ENCODE measurements at regions not wholly inside any gene's neighbourhood (a gene's known extent, or its start where the extent isn't known, plus 50 kb on each side); places are given as distances from the start of the nearest gene placed in this dataset.

DNA sequence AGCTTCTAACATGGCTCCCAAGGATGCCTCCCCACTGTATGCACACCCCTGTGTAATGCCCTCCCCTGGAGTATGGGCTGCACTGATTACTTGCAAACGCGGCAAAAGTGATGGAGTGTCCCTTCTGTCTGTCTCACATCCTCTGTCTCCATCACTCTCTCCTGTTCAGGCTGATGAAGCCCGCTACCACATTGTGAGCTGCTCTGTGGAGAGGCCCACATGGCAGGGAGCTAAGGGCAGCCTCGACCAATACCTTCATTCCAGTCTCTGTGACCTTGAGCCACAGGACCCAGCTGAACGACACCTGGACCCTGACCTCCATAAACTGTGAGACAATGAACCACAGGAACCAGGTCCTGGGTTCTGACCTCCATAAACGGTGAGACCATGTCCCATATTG is 154.1 kb upstream of the ETV3 start:
- DNase-seq: no peak

DNA sequence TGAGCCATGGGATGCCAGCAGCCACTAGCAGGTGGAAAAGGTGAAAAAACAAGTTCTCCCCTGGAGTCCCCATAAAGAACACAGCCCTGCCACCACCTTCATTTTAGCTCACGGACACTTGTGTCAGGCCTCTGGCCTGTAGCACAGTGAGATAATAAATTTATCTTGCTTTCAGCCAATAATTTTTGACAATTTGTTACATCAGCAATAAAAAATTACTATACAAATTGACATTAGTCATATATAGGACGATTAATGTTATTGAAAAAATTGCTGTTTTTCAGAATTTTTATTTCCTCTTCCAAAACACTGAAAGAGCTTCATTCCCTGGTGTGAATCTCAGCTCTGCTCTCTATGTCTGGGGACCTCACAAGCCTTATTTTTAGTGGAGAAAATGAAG is 152.9 kb upstream of the ETV3 start:
- no peak for DNase-seq

- DNase-seq: no peak
These were observed 151.4 kb upstream of the ETV3 start for GRCh38 chr1:157289424-157290105.

- no peak for DNase-seq
These were observed 150.8 kb upstream of the ETV3 start for GRCh38 chr1:157288996-157289395.

GRCh38 chr1:157288492-157288891 is 150.3 kb upstream of the ETV3 start:
- no peak for DNase-seq

- no peak for DNase-seq
These were observed 149.8 kb upstream of the ETV3 start for GRCh38 chr1:157288006-157288405.

DNA sequence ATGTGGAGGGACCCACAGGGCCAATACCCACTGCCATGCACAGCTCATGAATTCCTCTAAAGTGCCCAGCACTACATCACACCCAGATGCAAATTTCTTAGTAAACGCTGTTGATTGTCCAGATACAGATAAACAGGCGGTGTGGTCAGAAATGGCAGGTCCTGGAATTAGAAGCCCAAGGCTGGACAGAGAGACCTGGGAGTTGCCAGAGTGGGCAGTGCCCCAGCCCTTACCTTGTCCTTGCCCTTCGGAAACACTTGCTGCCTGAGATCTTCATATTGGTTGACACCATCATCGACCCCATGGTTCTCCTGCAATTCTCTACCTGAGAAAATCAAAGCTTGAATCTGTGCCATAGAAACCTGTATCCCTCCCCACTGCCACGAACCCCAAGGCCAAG is 149.3 kb upstream of the ETV3 start:
- no peak for DNase-seq

DNA sequence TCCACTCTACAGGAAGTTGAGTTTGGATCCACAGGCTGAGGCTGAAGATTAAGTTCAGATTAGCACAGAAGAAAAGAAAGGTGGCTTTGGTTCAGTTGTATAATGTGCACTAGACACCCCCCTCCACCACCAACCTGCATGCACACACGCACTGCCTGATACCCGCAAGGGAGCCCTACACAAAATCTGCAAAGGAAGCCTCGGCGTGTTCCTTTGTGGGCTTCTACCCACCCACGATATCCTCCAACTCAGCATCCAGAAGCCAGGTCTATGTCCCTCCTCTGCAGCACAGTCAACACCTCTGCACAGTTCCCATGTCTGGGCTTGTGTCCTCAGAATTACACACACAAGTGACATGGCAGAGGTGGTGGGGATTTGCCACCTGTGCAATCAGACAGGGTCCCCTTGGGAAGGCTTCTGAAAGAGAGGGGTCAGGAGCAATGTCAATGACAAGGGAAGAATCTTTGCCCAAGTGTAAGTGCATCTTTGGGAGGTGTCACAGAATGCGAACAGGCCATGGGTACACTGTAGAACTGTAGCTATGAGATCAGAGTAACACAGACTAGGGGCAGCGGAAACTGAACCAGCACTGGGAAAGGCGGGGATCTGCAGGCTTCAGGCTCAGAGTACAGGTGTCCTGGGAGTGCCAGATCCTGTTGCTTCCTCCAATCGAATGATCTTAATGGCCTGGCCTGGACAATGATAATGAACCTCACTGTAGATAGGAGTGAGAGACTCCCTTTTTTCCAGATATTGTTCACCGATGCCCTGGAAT is 148.6 kb upstream of the ETV3 start:
- DNase-seq: no peak

- DNase-seq: no peak
These were observed 147.9 kb upstream of the ETV3 start for GRCh38 chr1:157286096-157286495.

DNA sequence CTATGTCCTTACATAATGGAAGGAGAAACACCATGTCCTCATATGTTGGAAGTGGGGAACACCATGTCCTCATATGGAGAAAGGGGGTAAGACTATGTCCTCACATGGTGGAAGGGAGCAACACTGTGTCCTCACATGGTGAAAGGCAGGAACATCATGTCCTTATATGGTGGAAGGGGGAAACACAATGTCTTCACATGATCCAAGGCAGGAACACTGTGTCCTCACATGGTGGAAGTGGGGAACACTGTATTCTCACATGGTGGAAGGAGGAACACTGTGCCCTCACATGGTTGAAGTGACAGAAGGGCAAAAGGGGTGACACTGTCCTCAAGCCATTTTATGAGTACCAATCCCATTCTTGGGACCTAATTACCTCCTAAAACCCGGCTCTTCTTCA is 146.3 kb upstream of the ETV3 start:
- no peak for DNase-seq

GRCh38 chr1:157279802-157280140 is 141.6 kb upstream of the ETV3 start:
- DNase-seq: no peak

GRCh38 chr1:157279138-157279801 is 141.1 kb upstream of the ETV3 start:
- no peak for DNase-seq

DNA sequence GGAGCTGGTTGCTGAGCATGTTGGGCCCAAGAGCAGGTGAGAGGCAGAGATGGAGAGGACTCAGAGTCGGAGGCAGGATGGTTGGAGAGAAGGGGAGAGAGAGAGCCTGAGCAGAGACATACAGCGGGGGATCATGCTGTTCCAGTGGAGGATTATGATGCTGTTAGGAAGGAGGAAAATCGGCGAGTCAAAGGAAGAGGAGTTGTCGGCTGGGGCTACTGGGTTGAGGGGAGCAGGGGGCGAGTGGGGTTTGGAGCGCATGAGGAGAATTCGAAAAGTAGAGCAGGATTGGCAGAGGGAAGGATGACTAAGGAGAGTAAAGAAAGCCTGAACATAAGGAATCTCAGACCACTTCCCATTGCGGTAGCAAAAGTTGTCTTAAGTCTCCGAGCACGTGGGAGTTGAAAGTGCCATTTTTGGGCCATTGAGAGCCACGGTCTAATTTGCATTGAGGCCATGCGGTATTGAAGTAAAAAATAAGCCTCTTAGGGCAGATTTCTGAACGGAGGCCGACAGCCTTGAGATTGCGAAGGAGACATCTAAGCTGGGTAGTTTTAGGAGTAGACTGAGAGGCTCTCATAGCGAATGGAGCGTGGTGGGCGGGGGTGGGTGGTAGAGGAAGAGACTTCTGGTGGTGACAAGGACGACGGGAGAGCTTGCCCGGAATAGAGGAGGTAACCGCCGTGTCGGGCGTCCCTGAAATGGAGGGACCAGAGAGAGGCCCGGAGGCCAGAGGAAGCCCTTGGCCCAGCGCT is 140.4 kb upstream of the ETV3 start:
- no peak for DNase-seq

- no peak for DNase-seq
These were observed 139.7 kb upstream of the ETV3 start for GRCh38 chr1:157277913-157278312.

DNA sequence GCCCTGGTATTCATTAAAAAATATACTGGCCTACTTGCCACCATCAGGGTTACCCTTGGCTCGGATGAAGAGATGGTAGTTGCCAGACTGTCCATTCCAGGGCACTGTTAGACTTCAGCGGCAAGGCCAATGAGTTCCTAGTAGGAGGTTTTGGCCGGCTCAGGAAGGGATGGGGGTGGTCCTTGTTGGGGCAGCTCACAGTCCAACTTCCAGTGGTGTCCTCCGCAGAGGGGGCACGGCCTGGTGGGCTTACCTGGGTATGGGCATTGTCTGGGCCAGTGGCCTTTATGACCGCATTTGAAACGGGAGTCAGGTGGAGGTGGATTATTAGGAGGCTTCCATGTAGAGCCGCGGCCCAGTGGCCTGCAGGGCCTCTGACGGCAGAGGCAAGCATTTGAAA is 139.1 kb upstream of the ETV3 start:
- no peak for DNase-seq

DNA sequence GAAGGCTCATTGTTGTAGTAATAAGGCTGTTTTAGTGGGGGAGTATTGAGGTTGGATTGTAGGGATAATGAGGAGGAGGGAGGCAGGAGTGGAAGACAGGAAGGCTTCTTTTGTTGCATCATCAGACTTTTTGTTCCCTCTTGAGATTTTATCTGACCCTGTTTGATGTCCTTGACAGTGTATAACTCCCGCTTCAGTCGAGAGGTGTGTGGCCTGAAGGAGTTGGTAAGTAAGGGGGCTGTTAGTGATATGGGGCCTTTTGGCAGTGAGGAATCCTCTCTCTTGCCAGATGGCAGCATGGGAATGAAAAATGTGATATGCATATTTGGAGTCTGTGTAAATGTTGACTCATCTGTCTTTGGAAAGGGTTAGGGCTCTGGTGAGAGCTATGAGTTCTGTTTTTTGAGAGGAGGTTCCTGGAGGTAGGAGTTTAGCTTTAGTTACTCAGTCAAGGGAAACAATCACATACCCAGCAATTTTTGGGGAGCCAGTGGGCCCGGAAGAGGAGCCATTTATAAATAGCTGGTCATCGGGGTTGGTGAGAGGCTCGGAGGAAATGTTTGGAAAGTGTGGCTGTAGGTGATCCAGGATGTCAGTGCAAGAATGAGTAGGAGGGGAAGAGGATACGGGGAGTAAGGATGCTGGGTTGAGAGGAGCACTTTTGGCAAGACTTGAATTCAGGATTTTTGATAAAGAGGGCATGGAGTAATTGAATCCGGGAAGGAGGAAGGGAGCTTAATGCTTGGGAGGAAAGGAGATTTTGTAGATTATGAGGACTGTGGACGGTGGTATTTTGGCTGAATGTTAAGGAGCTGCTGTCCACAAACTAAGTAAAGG is 136.7 kb upstream of the ETV3 start:
- peak in 1 of 58 donors; percentile 7 for DNase-seq

DNA sequence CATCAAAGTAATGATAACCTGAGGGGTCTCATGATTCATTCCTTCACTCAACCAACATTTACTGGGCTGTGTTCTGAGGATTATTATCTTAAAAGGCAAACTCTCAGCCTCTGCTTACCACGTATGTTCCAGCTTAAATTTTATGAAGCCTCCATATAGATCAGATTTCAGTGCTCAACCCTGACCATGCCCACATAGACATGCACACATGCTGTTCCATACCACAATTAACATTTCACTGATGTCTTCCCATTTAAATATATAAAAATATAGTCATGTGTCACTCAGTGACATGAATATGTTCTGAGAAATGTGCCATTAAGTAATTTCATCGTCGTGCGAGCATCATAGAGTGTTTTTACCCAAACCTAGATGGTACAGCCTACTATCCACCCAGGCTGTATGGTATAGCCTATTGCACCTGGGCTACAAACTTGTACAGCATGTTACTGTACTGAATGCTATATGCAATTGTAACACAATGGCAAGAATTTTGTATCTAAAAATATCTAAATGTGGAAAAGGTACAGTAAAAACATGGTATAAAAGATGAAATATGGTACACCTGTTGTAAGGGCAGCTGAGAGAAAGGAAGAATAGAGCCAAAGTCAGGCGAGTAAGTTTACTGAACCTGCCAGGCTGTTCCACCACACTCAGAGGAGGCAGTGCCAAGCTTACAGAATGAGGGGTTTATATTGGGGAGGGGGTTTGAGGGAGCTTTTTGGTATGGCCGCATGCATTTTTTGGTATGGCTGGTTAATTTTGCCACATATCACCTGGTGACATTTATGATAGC is 134.7 kb upstream of the ETV3 start:
- no peak for DNase-seq

DNA sequence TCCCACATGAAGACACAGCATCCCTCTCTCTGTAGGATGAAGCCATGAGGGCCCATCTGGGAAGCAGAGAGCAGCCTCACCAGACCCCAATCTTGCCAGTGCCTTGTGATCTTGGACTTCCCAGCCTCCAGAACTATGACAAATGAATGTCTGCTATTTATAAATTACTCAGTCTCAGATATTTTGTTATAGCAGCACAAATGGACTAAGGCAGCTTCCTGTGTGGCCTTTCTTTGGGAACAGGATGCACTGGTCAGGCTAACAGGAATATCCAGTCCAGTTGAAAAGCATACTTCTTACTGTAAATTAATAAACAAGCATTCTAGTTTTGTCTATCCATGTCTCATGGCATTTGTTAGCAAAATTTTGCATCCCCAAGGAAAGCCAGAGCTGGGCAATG is 134.1 kb upstream of the ETV3 start:
- DNase-seq: no peak

DNA sequence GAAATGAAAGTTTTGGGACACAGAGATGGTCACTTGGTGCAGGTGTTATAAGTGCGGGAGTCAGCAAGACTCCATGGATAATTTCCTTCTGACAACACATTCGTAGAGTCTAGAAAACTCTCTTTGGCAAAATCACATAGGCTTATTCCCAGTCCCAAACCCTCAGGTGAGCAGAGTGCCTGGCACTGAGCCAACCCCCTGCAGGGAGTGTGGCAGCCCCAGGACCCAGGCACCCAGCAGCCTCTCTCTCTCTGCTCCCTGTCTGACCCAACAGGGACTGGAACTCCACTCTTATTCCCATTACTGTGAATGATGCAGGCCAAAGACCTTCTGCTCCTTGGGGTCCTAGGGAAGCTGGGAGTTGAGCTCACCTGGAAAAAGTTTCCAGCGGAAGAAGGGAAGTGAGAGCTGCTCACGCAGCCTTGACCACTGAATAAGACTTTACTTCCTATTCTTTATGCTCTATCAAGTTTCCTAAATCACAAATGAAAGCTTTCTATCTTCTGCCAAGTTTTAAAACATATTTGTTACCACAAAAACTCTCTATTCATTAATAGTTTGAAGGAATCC is 132.6 kb upstream of the ETV3 start:
- no peak for DNase-seq
